H1 (cell line): ENCODE measurements at regions not wholly inside any gene's neighbourhood (a gene's known extent, or its start where the extent isn't known, plus 50 kb on each side); places are given as distances from the start of the nearest gene placed in this dataset.

Source experiments
- ASH2L ChIP-seq: fragments of 200-600, 300-600 bp; sonication (generic); IDR thresholded peaks from one replicate; pipeline ENCODE4 v1.7.1; 2017; ENCODE audit warnings: low read length
- KDM5A ChIP-seq: fragments of 200-600 bp; IDR thresholded peaks from 2 replicates; pipeline ENCODE4 v1.7.1; 2012; ENCODE audit warnings: mild to moderate bottlenecking, low read length, inconsistent platforms, mixed read lengths
- POLR2AphosphoS5 ChIP-seq: IDR thresholded peaks from 2 replicates; pipeline ENCODE4 v1.6.1; 2011; ENCODE audit warnings: low read depth, low read length
- RNF2 ChIP-seq: fragments of 200-900, 300-1000 bp; sonication (generic); IDR thresholded peaks from 2 replicates; pipeline ENCODE4 v1.7.1; 2016; ENCODE audit warnings: borderline replicate concordance, low read depth, mild to moderate bottlenecking, antibody characterized with exemption, low read length; ENCODE audit not compliant: poor library complexity, severe bottlenecking; ENCODE audit errors: missing control alignments
- SIN3A ChIP-seq, 2 experiments: IDR thresholded peaks in 1 of 2; conservative IDR thresholded peaks in 1 of 2; 2 replicates each; pipeline ENCODE4 v1.6.1; 2011 to 2012; ENCODE audit warnings: low read length in 2 of 2, improper control_type of control experiment in 1 of 2, low read depth in 1 of 2, mild to moderate bottlenecking in 1 of 2

DNA sequence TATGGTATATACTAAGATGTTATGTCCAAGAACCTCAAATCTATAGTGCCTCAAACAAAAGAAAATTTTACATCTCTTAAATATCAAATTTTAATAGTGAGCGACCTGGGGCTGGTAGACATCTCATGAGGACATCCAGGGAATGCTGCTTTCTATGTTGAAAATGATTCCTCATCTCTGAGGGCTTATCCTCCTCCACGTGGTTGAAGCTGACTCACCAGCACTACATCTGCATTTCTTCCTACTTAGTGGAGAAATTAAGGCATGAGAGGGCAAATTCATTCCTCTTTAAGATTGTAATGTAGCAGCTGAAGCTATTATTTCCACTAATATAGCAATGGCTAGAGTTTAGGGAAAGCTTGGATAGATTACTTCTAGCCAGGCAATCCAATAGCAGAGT lies 529.5 kb downstream of the COL11A1 start (continued):
- no peak for TF ChIP-seq POLR2AphosphoS5
- TF ChIP-seq RNF2 = no peak
- TF ChIP-seq SIN3A (conservative IDR thresholded peaks at IDR 0.05 in 1 of 2, IDR thresholded peaks at IDR 0.05 in 1 of 2; ENCODE audit: low read depth in 1 of 2, low read length in 2 of 2) = no peak
- TF ChIP-seq ASH2L = no peak
- TF ChIP-seq KDM5A = no peak
